ENCODE measurements at regions not wholly inside any gene's neighbourhood (a gene's known extent, or its start where the extent isn't known, plus 50 kb on each side); places are given as distances from the start of the nearest gene placed in this dataset.

DNA sequence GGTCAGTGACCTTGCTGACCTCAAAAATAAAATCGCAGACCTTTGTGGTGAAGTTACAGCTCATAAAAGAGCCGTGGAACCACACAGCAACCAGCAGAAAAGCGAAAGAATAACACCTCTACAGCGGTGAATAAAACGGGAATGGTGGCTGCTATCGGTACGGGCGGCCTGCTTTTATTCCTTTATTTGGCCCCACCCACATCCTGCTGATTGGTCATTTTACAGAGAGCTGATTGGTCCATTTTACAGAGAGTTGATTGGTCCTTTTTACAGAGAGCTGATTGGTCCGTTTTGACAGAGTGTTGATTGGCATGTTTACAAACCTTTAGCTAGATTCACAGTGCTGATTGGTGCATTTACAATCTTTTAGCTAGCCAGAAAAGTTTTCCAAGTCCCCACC, 80.7 kb upstream of the ATP10A start:
- DNase-seq (ENCODE audit: low read depth): no peak
- H3K4me3 ChIP-seq (ENCODE audit: low read depth, low read length): no peak overlapping the region
- TF ChIP-seq, protein P1, sequence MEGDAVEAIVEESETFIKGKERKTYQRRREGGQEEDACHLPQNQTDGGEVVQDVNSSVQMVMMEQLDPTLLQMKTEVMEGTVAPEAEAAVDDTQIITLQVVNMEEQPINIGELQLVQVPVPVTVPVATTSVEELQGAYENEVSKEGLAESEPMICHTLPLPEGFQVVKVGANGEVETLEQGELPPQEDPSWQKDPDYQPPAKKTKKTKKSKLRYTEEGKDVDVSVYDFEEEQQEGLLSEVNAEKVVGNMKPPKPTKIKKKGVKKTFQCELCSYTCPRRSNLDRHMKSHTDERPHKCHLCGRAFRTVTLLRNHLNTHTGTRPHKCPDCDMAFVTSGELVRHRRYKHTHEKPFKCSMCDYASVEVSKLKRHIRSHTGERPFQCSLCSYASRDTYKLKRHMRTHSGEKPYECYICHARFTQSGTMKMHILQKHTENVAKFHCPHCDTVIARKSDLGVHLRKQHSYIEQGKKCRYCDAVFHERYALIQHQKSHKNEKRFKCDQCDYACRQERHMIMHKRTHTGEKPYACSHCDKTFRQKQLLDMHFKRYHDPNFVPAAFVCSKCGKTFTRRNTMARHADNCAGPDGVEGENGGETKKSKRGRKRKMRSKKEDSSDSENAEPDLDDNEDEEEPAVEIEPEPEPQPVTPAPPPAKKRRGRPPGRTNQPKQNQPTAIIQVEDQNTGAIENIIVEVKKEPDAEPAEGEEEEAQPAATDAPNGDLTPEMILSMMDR (conservative IDR thresholded peaks at IDR 0.05; ENCODE audit: low read depth, low read length): no peak

DNA sequence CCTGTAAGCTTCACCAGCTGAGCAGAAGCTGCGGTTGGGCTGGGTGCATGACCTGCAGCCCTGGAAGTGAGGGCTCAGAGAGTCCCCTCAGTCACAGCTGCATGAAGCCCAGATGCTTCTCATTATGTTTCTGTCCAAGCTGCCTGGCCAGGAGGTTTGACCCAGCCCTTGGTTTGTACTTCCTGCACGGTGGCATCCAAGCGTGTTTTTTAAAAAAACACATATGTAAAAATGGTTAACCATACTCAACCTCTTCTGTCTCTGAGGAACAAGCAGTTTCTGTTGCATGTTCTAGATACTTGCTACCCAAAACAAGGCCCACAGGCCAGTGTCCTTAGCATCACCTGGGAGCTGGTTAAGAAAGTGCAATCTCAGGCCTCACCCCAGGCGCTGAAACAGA, 76.0 kb upstream of the ATP10A start:
- no peak overlapping the region for H3K4me3 ChIP-seq (ENCODE audit: low read depth, low read length)
- DNase-seq (ENCODE audit: low read depth): no peak
- TF ChIP-seq, protein P1 (conservative IDR thresholded peaks at IDR 0.05; ENCODE audit: low read depth, low read length): no peak

DNA sequence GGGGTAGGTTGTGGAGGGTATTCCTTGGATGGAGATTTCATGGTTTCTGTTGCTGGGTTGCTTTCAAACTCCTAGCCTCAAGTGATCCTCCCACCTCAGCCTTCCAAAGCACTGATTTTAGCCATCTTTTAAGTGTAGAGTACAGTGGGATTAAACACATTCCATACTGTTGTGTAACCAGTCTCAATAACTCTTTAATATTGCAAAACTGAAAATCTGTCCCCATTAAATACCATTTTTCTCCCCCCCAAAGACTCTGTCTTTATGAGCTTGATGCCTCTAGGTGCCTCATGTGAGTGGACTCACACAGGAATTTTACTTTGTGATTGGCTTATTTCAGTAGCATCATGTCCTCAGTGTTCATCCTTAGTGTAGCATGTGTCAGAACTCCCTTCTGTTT, 74.7 kb upstream of the ATP10A start:
- TF ChIP-seq, protein P1 (conservative IDR thresholded peaks at IDR 0.05; ENCODE audit: low read depth, low read length): no peak

DNA sequence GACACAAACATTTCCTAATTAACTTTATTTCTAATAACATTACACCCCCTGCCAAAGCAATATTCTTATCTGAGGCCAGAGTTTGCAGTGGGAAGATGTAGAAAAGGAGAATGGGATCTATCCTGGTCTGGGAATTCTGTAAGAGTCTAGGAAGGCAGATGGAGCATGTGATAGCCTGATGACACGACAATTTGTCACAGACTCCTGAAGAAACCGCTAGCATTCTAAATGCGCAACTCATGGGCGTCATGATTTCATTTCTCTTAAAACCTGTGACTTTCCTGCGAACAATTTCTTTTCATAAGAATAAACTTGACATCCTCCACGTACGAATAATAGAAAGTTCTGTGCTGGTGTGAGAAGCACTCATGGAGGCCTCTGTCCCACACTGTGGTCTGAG, 72.9 kb upstream of the ATP10A start:
- no peak for DNase-seq (ENCODE audit: low read depth)
- no peak overlapping the region for H3K4me3 ChIP-seq (ENCODE audit: low read depth, low read length)
- TF ChIP-seq, protein P1 (conservative IDR thresholded peaks at IDR 0.05; ENCODE audit: low read depth, low read length): no peak

More for the DNA sequence above, 74.7 kb upstream of the ATP10A start:
- no peak overlapping the region for H3K4me3 ChIP-seq (ENCODE audit: low read depth, low read length)
- no peak for DNase-seq (ENCODE audit: low read depth)

DNA sequence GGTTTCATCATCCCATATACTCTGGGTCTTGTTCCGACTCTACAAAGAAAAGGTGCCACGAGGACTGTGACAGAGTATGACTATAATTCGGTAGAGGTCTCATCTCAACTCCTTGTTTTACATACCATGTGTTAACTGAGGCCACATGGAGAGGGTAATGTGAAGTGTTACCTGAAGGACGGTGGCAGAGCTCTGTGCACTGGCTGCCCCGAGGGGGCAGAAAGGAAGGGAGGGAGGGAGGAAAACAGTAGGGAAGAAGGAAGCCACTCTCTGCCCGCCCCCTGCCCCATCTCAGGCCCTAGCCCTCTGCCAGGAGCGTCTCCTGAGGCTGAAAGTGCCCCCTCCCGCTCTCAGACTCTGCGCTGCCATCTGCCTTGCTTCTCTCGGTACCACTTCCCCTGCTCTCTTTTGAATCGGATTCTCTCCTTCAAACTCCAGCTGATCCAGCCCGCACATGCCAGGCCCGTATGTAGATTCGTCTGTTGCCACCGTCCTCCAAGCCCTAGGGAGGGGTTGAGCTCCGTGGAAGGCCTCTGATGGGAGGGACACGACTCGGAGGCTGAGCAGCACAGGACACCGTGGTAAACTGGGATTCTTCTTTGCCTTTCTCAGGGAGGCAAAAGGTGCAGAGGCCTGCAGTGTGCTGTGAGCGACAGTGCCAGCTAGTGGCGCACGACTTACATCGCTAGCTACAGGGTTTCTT, 70.5 kb upstream of the ATP10A start:
- TF ChIP-seq, protein P1 (conservative IDR thresholded peaks at IDR 0.05; ENCODE audit: low read depth, low read length): peak; percentile 59
- peak; percentile 42 for DNase-seq (ENCODE audit: low read depth)
- H3K4me3 ChIP-seq (ENCODE audit: low read depth, low read length): no peak overlapping the region

DNA sequence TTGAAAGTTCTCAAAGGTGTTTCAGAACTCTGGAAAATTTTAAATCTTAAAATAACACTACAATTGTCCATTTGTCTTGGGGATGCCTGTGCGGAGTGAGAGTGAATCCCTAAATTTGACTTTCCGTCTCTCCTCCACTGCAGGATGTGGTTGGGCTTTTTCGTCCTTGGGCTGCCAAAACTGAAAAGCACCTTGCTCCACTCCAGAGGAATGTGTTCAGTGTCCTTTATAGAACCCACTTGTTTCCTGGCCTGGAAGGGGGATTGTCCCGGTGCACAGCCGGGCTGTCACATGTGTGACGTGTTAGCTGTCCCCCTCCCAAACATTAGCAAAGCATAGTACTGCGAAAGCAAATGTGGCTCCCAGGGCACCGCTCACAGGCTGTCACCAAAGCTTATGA, 69.6 kb upstream of the ATP10A start:
- no peak overlapping the region for H3K4me3 ChIP-seq (ENCODE audit: low read depth, low read length)
- no peak for DNase-seq (ENCODE audit: low read depth)
- TF ChIP-seq, protein P1 (conservative IDR thresholded peaks at IDR 0.05; ENCODE audit: low read depth, low read length): no peak

DNA sequence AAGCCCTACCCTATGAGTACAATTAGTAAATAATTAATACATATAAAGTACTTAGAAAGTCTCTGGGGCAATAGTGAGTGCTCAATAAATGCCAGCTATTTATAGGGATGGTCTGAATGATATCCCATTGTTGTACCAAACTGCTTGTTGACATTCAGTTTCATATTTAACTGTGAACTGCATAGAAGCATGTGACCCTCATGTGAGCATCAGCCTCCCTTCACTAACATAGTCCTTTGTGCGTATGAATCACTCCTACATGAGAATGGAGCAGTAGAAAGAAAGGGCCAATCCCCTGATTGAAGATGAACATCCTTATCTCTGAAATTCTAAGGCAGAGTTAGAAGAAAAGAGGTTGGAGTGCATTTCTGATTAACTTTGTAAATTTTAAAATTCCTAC, 68.7 kb upstream of the ATP10A start:
- no peak for DNase-seq (ENCODE audit: low read depth)
- TF ChIP-seq, protein P1 (conservative IDR thresholded peaks at IDR 0.05; ENCODE audit: low read depth, low read length): no peak
- H3K4me3 ChIP-seq (ENCODE audit: low read depth, low read length): no peak overlapping the region
